ENCODE measurements at regions not wholly inside any gene's neighbourhood (a gene's known extent, or its start where the extent isn't known, plus 50 kb on each side); places are given as distances from the start of the nearest gene placed in this dataset.
A peak's percentile ranks its signal among the peaks of the same experiment; 100 is the strongest.

DNA sequence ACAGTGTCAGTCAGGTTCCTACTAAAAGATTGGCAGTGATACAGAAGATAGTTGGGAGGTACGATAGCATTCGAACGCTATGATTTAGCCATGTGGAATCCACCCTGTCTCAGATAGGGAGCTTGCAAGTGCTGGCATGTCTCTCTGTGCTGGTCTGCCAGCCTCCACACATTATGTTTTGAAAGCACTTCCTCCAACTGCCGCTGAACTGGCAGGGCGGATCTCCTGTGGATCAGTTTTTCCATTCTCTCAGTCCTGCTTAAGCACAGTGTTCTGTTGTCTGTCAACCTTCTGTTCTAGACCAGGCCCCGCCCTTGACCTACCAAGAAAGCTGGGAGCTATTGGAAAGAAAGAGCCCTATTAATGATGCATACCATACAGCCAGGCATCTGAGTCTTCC lies 65.5 kb upstream of the PALMD start:
- ATAC-seq (peak in 1 of 2 donors; percentile 21), DNase-seq (no peak)
- TF ChIP-seq, protein P1, sequence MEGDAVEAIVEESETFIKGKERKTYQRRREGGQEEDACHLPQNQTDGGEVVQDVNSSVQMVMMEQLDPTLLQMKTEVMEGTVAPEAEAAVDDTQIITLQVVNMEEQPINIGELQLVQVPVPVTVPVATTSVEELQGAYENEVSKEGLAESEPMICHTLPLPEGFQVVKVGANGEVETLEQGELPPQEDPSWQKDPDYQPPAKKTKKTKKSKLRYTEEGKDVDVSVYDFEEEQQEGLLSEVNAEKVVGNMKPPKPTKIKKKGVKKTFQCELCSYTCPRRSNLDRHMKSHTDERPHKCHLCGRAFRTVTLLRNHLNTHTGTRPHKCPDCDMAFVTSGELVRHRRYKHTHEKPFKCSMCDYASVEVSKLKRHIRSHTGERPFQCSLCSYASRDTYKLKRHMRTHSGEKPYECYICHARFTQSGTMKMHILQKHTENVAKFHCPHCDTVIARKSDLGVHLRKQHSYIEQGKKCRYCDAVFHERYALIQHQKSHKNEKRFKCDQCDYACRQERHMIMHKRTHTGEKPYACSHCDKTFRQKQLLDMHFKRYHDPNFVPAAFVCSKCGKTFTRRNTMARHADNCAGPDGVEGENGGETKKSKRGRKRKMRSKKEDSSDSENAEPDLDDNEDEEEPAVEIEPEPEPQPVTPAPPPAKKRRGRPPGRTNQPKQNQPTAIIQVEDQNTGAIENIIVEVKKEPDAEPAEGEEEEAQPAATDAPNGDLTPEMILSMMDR (IDR thresholded peaks at IDR 0.05): peak; percentile 7
- intact Hi-C loops (cut with DNase I): no loop called here
- Histone ChIP-seq H3K27me3 (ENCODE audit: low read depth) (no peaks in the 10 kb centered on the region), H3K4me3 (no peak overlapping the region), H3K36me3 (no peaks in the 10 kb centered on the region), H3K27ac (no peak overlapping the region), H3K4me1 (no peaks in the 10 kb centered on the region), H3K9me3 (no peaks in the 10 kb centered on the region)

DNA sequence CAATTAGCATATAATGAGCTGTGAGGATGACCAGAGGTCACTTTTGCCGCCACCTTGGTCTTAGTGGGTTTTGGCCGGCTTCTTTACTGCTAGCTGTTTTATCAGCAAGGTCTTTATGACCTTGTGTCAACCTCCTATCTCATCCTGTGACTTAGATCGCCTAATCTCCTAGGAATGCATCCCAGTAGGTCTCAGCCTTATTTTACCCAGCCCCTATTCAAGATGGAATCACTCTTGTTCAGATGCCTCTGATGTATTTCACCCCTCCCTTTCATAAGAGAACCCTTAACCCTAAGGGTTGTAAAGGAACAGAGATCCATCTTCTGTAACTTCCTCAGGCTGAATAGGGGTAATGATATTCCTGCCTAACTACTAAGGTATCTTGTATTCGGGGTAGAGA lies 58.9 kb upstream of the PALMD start:
- no peaks in the 10 kb centered on the region for H3K9me3 ChIP-seq
- DNase-seq (no peak), ATAC-seq (no peak)
- TF ChIP-seq, protein P1 (IDR thresholded peaks at IDR 0.05): no peak
- no peaks in the 10 kb centered on the region for H3K36me3 ChIP-seq
- intact Hi-C loops (cut with DNase I): no loop called here
- H3K4me3 ChIP-seq: no peak overlapping the region
- H3K27me3 ChIP-seq (ENCODE audit: low read depth): no peaks in the 10 kb centered on the region
- H3K27ac ChIP-seq: no peak overlapping the region
- no peaks in the 10 kb centered on the region for H3K4me1 ChIP-seq

DNA sequence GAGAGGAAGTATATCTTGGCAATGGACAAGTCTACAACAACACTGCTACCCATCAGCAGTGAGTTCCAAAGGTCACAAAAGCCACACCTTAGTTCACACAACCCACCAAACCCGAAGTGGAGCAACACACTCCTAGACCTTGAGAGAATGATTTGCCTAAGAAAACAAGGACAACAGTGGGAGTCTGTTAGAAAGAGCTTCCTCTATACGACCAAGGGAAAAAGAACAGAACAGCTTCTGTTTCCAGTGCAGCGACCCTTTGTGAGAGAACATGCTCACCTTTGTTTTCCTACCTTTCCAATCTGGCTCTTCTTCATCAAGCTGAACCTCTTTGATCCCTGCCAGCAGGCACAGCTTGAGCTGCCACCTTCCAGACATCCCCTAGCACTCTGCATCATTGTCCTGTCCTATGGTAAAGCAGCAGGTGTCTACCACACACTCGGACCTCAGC lies 56.7 kb upstream of the PALMD start:
- DNase-seq (no peak), ATAC-seq (no peak)
- no peaks in the 10 kb centered on the region for H3K36me3 ChIP-seq
- no peak overlapping the region for H3K27ac ChIP-seq
- no peaks in the 10 kb centered on the region for H3K27me3 ChIP-seq (ENCODE audit: low read depth)
- TF ChIP-seq, protein P1 (IDR thresholded peaks at IDR 0.05): no peak
- no peaks in the 10 kb centered on the region for H3K9me3 ChIP-seq
- H3K4me3 ChIP-seq: no peak overlapping the region
- no peaks in the 10 kb centered on the region for H3K4me1 ChIP-seq
- intact Hi-C loops (cut with DNase I): no loop called here

DNA sequence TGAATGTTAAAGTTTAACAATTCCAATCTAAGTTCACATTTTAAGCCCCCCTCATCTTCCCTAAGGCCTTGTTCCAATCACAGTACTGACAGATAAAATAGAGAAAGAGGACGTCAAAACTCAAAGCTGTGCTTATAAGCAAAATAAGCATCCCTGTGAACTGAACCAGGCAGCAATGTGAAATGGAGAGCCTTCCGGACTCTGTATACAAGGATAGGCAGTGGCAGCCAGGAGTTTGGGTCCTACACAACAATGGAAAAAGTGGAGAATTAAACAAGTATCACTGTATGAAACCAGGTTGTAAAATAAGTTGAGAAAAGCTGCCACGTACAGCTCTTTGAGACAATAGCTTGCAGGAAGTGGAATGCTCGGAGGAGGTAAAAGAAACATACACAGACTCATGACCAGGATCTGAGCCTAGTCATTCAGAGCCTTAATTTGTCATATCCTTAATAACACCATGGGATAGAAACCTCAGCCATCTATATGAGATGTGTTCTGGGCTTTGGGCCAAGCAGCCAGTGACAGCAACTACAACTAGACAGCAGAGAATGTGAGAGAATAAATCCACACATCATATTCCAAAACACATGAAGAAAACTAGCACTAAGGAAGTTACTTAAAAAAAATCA lies 55.2 kb upstream of the PALMD start:
- Histone ChIP-seq H3K4me1 (no peaks in the 10 kb centered on the region), H3K27ac (no peak overlapping the region), H3K4me3 (no peak overlapping the region), H3K27me3 (ENCODE audit: low read depth) (no peaks in the 10 kb centered on the region), H3K9me3 (no peaks in the 10 kb centered on the region), H3K36me3 (no peaks in the 10 kb centered on the region)
- ATAC-seq: no peak
- intact Hi-C loops (cut with DNase I): no loop called here
- DNase-seq: no peak
- TF ChIP-seq, protein P1 (IDR thresholded peaks at IDR 0.05): no peak

DNA sequence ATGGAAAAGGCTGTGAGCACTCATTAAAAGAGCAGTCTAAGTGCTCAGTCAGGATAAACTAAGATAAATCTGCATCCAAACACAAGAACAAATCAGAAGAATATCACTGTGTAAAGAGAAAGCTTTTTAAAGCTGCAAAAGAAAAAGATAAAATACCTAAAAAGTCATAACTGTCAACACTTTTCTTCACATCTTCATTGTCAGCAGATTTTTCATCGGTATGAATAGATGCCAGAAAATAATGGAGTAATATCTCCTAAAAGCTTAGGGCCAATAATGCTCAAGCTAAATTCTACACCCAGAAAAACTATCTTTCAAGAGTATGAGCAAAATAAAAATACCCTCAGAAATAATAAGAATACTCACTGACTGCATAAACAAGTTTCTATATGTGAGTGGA lies 54.0 kb upstream of the PALMD start:
- Histone ChIP-seq H3K36me3 (no peaks in the 10 kb centered on the region), H3K9me3 (no peaks in the 10 kb centered on the region), H3K4me1 (no peaks in the 10 kb centered on the region), H3K27me3 (ENCODE audit: low read depth) (no peaks in the 10 kb centered on the region), H3K27ac (no peak overlapping the region), H3K4me3 (no peak overlapping the region)
- ATAC-seq (no peak), DNase-seq (no peak)
- intact Hi-C loops (cut with DNase I): no loop called here
- TF ChIP-seq, protein P1 (IDR thresholded peaks at IDR 0.05): no peak
